T follicular helper cell (primary cell): ENCODE measurements at regions not wholly inside any gene's neighbourhood (a gene's known extent, or its start where the extent isn't known, plus 50 kb on each side); places are given as distances from the start of the nearest gene placed in this dataset.

Source experiments
- DNase-seq: peaks from one replicate; pipeline ENCODE4 v3.0.0-alpha.2; 2020; ENCODE audit warnings: low read depth

DNA sequence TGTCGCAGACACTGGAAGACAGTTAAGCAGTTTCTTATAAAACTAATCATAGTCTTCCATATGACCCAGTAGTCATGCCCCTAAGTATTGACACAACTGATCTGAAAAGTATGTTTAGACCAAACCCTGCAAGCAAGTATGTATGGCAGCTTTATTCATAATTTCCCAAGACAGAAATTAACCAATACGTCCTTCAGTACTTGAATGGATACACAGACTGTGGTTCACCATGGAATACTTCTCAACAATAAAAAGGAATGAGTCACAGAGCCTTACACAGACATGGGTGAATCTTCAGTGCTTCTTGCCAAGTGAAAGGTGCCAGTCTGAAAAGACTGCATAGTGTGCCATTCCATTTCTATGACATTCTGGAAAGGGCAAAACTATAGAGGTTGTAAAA lies 50.2 kb upstream of the AKR1E2 start:
- no peak for DNase-seq

GRCh38 chr10:4772202-4772570 lies 53.8 kb upstream of the AKR1E2 start:
- DNase-seq = no peak

DNA sequence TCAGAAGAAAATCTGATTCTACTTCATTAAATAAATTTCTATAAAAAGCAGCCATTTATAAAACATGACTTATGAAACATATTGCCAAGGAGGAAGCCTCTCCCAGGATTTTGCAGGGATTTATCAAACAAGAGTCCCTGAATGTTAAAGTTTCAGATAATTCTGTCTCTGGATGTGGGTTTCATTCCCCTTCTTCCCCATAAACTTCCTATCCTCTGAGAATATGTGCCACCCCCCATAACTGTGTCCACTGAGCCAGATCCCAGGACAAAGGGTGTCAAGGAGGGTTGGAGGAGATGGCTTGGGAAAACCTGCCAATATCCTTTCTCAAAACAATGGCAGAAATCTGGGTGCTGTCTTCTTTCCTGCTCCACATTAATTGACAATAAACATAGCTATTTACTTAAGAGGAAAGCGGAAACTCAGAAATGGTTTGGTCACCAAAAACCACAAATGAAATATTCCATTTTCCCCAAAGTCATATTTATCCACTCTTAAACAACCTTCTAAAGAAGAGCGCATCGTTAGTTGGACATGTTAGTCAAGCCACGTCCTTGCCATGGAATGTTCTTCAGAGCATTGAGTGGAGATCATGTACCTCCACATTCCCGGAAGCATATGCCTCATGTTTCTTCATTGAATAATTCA lies 54.3 kb upstream of the AKR1E2 start:
- no peak for DNase-seq

- no peak for DNase-seq
Measured at GRCh38 chr10:4770801-4771553, 55.0 kb upstream of the AKR1E2 start.

GRCh38 chr10:4768416-4768815 lies 57.6 kb upstream of the AKR1E2 start:
- DNase-seq = no peak

GRCh38 chr10:4767033-4767814 lies 58.8 kb upstream of the AKR1E2 start:
- no peak for DNase-seq

GRCh38 chr10:4766454-4766853 lies 59.6 kb upstream of the AKR1E2 start:
- no peak for DNase-seq

DNA sequence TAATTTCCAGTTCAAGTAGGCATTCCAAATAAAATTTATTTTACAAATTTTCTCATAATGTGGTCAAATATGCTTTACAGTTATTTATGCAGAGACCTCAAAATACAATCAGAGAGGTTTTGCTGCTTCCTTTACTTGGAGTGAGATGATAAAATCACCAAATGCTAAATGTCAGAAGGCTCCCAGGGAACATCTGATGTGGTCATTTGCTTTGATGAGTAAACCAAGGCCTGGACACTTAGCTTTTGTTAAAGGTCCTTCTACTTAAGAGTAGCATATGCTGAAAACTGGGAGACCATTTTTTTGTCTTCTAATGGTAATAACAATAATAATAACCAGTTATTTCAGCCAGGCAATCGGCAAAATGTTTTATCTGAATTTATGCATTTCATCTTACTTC lies 60.6 kb upstream of the AKR1E2 start:
- no peak for DNase-seq

- DNase-seq = no peak
Measured at GRCh38 chr10:4763960-4764428, 62.0 kb upstream of the AKR1E2 start.

GRCh38 chr10:4763513-4763912 lies 62.5 kb upstream of the AKR1E2 start:
- no peak for DNase-seq

GRCh38 chr10:4758256-4758655 lies 67.8 kb upstream of the AKR1E2 start:
- no peak for DNase-seq

DNA sequence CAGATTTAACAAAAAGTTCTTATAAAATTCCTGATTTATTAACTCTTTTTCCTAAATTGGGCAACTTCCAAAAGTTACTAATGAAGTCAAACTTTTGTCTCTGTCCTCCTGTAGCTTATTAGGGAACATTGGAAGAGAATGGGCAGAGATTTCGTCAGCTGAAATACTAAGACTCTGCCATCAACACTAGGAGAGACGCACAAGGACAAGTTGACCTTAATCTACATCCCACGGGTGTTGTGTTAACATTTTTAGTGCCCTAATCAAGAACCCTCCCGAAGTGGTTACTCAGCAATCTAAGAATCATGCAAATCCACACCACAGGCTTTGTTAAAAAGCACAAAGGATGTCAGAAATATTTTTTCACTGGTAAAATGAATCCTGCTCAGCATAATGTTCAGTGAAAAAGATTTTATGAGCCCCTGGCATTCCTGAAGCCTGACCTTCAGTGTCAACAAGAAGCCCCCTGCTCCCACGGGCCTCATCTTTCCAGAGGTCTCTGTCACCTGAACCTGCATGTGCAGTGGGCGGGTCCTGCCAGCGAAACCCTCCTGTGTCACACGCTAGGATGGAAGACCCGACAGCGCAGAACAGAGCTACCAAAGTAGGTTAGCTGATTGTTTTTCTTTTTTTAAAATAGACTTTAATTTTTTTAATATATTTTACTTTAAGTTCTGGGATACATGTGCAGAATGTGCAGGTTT lies 70.6 kb upstream of the AKR1E2 start:
- DNase-seq = no peak

DNA sequence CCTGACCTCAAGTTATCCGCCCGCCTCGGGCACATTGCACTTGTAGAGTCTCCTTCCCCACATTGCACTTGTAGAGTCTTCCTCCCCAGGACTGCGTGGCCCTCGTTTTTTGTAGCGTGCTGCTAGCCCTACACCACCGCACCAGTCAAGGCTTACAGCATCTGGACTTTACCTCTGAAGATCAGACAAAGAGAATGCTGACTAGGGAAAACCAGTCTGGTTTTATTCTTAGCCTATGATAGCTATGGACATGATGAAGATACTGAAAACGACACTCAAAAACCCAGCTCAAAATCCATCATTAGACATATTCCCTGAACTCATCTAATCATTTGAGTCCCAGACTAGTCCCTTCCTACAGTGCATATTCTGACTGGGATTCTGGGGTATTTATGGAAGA lies 71.9 kb upstream of the AKR1E2 start:
- no peak for DNase-seq

- DNase-seq = no peak
Measured at GRCh38 chr10:4751211-4751610, 74.8 kb upstream of the AKR1E2 start.

GRCh38 chr10:4749271-4749574 lies 76.8 kb upstream of the AKR1E2 start:
- DNase-seq = no peak

DNA sequence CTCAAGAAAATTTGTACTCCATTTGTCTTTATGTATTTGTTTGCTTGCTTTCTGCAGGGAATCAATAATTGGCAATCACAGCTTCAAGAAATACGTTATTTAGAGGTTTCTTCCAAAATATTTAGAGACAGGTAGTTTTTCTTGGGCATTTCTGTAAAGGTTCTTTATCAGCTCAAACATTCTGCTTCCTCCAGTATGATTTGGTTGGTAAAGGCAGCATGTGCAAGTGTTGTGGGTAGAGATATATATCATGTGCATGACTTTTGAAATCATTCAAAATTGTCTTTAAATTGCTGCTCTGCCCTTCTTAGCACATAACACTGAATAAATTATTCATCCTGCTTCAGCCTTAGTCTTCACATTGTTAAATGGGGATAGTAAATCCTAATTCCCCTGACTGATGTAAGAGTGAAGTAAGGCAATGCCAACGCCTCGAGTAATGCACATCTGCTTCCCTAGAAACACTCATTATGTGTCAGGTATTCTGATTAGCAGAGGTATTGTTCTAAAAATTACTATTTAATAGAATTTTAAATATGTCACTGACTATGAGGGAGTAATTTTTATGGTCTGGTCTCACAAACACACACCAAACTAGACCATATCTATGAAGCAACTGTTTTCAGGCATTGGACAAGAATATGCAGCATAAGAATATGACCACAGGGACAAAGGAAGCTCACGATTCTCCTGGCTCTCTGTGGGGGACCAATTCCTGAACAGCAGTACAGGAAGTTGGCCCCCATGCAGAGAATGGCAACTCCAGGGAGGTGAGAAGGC lies 77.3 kb upstream of the AKR1E2 start:
- DNase-seq = no peak

DNA sequence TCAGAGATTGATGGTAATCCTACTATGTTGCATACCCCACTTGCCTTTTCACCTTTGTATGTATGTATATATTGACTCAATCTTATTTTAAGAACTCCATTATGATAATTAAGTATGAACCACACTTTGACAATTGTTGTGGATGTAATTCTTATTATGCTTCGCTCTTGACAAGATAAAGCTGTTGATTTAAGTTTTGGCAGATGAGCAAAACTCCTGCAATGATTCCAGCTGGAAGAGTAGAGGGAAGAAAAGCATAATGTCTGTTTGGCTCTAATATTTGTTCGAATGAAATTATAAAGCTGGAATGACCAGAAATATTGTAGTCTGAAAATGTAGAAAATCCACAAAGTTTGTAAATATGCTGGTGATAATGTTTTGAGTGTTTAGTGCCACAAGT lies 83.8 kb upstream of the AKR1E2 start:
- DNase-seq = no peak

GRCh38 chr10:4740471-4740870 lies 85.5 kb upstream of the AKR1E2 start:
- DNase-seq = no peak

DNA sequence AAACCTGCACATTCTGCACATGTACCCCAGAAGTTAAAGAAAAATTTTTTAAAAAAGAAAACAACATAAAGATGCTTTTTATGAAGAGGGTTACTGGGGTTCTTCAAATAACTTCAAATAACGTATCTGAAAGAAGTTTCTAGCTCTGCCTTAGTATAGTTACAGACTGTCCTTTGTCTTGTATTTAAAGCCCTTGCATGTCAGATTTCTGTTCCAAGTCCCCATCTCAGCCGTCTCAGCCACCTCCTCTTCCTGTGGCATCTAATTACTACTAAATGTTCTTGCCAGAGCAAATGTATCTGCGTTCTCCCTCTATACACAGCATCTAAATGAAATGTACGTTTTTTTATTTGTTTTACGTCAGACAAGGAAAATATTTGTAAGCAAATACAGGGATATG lies 89.4 kb upstream of the AKR1E2 start:
- no peak for DNase-seq

DNA sequence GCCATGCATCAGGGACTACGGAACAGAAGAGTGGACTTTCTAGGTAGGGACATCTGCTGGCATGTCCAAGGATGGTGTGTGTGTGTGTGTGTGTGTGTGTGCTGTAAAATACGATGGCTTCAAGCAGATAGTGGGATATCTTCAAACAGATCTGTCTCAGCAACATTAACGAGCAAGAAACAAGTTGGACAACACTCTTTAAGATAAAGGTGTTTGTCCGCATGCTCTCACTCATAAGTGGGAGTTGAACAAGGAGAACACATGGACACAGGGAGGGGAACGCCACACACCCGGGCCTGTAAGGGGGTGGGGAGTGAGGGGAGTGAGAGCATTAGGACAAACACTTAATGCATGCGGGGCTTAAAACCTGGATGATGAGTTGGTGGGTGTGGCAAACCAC lies 89.8 kb upstream of the AKR1E2 start:
- no peak for DNase-seq

DNA sequence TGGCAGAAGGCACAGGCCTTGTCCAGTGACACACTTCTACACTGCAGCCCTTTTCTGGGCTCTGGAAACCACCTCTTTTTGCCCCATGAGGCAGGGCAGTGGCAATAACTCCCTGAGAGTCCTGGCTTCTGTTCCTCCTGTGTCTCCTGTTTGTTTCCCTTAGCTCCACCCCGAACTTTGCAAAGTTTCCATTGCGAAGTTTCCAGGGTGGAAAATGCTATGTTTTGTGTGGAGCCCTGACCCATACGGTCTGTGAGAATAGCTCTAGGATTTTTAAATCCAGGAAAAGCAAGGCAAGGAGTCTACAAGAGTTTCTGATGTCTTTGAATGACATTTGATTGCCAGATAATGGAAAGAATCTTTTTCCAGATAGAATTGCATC lies 92.2 kb upstream of the AKR1E2 start:
- no peak for DNase-seq
